Rectal smooth muscle tissue (tissue), 1 donor: ENCODE measurements at regions not wholly inside any gene's neighbourhood (a gene's known extent, or its start where the extent isn't known, plus 50 kb on each side); places are given as distances from the start of the nearest gene placed in this dataset.

Experiments used
- H3K27ac ChIP-seq: one replicate; pipeline ENCODE4 v1.7.0; 2013; ENCODE audit warnings: low read depth, low read length, inconsistent platforms
- H3K27me3 ChIP-seq: one replicate; pipeline ENCODE4 v1.7.0; 2013; ENCODE audit warnings: low read length; ENCODE audit not compliant: control insufficient read depth, insufficient read depth
- H3K36me3 ChIP-seq: one replicate; pipeline ENCODE4 v1.7.0; 2013; ENCODE audit warnings: low read length; ENCODE audit not compliant: control insufficient read depth, insufficient read depth
- H3K4me1 ChIP-seq: one replicate; pipeline ENCODE4 v1.7.0; 2013; ENCODE audit warnings: low read length; ENCODE audit not compliant: control insufficient read depth, insufficient read depth
- H3K4me3 ChIP-seq: one replicate; pipeline ENCODE4 v1.7.0; 2013; ENCODE audit warnings: low read length
- H3K9ac ChIP-seq: one replicate; pipeline ENCODE4 v1.7.0; 2013; ENCODE audit warnings: low read length

- no peaks in the 10 kb centered on the region for H3K4me1 ChIP-seq
- no peak overlapping the region for H3K9ac ChIP-seq
- H3K27me3 ChIP-seq: no peaks in the 10 kb centered on the region
- no peak overlapping the region for H3K4me3 ChIP-seq
- no peak overlapping the region for H3K27ac ChIP-seq
- no peaks in the 10 kb centered on the region for H3K36me3 ChIP-seq
These were observed 843.5 kb downstream of the BCL11B start for GRCh38 chr14:98428483-98428994.

DNA sequence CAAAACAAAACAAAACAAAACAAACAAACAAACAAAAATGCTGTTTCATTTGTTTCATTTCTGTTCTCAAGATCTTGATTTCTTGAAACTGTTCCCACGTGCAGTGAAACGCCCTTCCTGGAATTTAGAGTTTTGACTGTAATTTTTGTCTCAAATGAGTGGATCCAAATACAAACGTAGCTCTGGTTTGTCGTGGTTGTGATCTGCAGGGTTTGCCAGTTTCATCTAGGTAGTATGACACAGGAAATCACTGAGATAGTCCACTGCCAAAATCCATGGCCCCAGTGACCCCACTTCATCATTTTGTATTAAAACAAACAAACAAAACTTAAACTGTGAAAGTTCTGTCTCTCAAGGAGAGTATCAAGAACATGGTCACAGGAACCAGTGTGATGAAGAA is 838.6 kb downstream of the BCL11B start:
- Histone ChIP-seq H3K36me3 (no peaks in the 10 kb centered on the region), H3K27me3 (no peaks in the 10 kb centered on the region), H3K9ac (no peak overlapping the region), H3K4me3 (no peak overlapping the region), H3K27ac (no peak overlapping the region), H3K4me1 (no peaks in the 10 kb centered on the region)

- Histone ChIP-seq H3K27ac (no peak overlapping the region), H3K27me3 (no peaks in the 10 kb centered on the region), H3K36me3 (no peaks in the 10 kb centered on the region), H3K9ac (no peak overlapping the region), H3K4me1 (no peaks in the 10 kb centered on the region), H3K4me3 (no peak overlapping the region)
These were observed 834.9 kb downstream of the BCL11B start for GRCh38 chr14:98437113-98437512.

GRCh38 chr14:98444077-98444476 is 827.9 kb downstream of the BCL11B start:
- H3K36me3 ChIP-seq: no peaks in the 10 kb centered on the region
- H3K9ac ChIP-seq: no peak overlapping the region
- no peak overlapping the region for H3K4me3 ChIP-seq
- H3K27me3 ChIP-seq: no peaks in the 10 kb centered on the region
- no peak overlapping the region for H3K27ac ChIP-seq
- H3K4me1 ChIP-seq: no peaks in the 10 kb centered on the region

GRCh38 chr14:98445718-98446117 is 826.3 kb downstream of the BCL11B start:
- H3K4me1 ChIP-seq: no peaks in the 10 kb centered on the region
- H3K27me3 ChIP-seq: no peaks in the 10 kb centered on the region
- H3K36me3 ChIP-seq: no peaks in the 10 kb centered on the region
- H3K27ac ChIP-seq: no peak overlapping the region
- no peak overlapping the region for H3K9ac ChIP-seq
- no peak overlapping the region for H3K4me3 ChIP-seq

DNA sequence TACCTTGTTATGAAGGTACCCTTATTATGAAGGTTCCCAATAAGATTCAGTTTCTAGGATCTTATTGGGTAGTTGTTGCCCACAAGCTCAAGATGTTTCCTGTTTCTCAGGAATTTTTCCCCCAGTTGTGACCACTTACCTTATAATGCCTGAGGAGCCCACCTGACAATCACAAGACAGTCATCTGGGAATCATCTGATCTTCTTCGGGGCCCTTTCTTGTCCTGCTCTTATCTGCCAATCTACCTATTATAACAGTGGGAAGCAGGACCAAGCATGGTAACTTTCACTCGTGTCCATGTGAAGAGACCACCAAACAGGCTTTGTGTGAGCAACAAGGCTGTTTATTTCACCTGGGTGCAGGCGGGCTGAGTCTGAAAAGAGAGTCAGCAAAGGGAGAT is 825.5 kb downstream of the BCL11B start:
- Histone ChIP-seq H3K4me1 (no peaks in the 10 kb centered on the region), H3K27ac (no peak overlapping the region)

GRCh38 chr14:98456231-98456630 is 815.8 kb downstream of the BCL11B start:
- H3K9ac ChIP-seq: no peak overlapping the region
- H3K27ac ChIP-seq: no peak overlapping the region
- no peak overlapping the region for H3K4me3 ChIP-seq
- no peaks in the 10 kb centered on the region for H3K36me3 ChIP-seq
- no peaks in the 10 kb centered on the region for H3K27me3 ChIP-seq
- no peaks in the 10 kb centered on the region for H3K4me1 ChIP-seq

More for the DNA sequence above, 825.5 kb downstream of the BCL11B start:
- Histone ChIP-seq H3K27me3 (no peaks in the 10 kb centered on the region), H3K36me3 (no peaks in the 10 kb centered on the region), H3K4me3 (no peak overlapping the region), H3K9ac (no peak overlapping the region)

DNA sequence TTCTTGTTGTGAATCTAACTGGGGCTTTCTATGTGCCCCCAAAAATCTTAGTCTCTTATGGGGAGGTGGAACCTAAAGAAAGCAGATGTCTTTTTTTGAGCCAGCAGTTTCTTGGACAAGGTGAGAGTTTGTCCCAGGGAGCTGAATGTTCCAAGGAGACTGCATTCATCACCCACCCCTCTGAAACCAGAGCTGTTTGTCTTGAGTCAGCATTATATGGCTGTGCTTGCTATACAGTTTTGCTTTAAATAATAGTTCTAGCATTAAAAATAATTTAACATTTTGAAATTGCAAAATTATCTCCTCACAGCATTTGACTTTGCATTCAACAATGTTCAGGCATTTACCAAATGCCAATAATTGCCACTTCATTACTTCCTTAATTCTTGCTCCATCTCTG is 813.3 kb downstream of the BCL11B start:
- Histone ChIP-seq H3K27ac (no peak overlapping the region), H3K27me3 (no peaks in the 10 kb centered on the region), H3K4me1 (no peaks in the 10 kb centered on the region), H3K36me3 (no peaks in the 10 kb centered on the region), H3K9ac (no peak overlapping the region), H3K4me3 (no peak overlapping the region)

- H3K4me3 ChIP-seq: no peak overlapping the region
- H3K36me3 ChIP-seq: no peaks in the 10 kb centered on the region
- H3K9ac ChIP-seq: no peak overlapping the region
- H3K27ac ChIP-seq: no peak overlapping the region
- no peaks in the 10 kb centered on the region for H3K4me1 ChIP-seq
- no peaks in the 10 kb centered on the region for H3K27me3 ChIP-seq
These were observed 809.1 kb downstream of the BCL11B start for GRCh38 chr14:98462908-98463307.

- no peak overlapping the region for H3K27ac ChIP-seq
These were observed 805.2 kb downstream of the BCL11B start for GRCh38 chr14:98466807-98467206.

DNA sequence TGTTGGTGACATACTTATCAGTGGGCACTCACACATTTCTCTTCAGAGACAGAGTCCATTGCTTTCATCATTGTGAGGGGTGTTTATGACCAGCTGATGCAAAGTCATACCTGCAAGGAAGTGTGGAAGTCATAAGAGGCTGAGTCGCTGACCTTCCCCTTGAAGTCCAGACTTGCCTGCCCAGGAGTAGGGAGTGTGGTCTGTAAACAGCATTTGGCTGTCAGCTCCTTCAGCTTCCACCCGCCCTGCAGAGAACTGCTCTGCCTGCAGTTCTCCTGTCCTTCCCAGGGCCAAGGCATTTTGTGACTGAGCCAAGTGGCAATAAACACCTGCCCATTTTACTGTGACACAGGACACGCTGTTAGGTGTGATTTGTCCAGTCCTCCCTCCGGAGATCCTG is 801.3 kb downstream of the BCL11B start:
- Histone ChIP-seq H3K4me1 (no peaks in the 10 kb centered on the region), H3K36me3 (no peaks in the 10 kb centered on the region), H3K9ac (no peak overlapping the region), H3K27ac (no peak overlapping the region), H3K4me3 (no peak overlapping the region), H3K27me3 (no peaks in the 10 kb centered on the region)

More at GRCh38 chr14:98466807-98467206, 805.2 kb downstream of the BCL11B start:
- no peaks in the 10 kb centered on the region for H3K36me3 ChIP-seq
- no peaks in the 10 kb centered on the region for H3K4me1 ChIP-seq
- no peak overlapping the region for H3K4me3 ChIP-seq
- H3K9ac ChIP-seq: no peak overlapping the region
- H3K27me3 ChIP-seq: no peaks in the 10 kb centered on the region

DNA sequence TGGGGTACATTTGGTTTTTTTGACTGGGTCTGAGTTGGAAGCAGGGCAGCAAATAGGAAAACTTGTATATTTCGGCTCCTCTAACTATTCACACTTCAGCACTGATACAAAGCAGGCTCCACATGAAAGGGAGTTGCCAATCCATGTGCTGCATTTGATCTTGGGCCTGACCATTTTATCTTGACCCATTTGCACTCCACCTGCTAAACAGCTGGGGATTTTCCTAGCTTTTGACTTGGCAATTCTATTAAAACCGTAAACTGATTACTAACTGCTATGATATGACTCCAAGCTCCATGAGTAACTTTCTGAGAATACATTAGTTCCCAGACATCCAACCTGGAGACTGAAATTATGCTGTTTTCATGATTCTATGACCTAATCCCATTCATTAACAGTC is 797.1 kb downstream of the BCL11B start:
- H3K27me3 ChIP-seq: no peaks in the 10 kb centered on the region
- H3K9ac ChIP-seq: no peak overlapping the region

GRCh38 chr14:98477935-98478334 is 794.1 kb downstream of the BCL11B start:
- Histone ChIP-seq H3K36me3 (no peaks in the 10 kb centered on the region), H3K9ac (no peak overlapping the region), H3K4me1 (no peaks in the 10 kb centered on the region), H3K27me3 (no peaks in the 10 kb centered on the region), H3K27ac (no peak overlapping the region), H3K4me3 (no peak overlapping the region)

More for the DNA sequence above, 797.1 kb downstream of the BCL11B start:
- Histone ChIP-seq H3K36me3 (no peaks in the 10 kb centered on the region), H3K4me1 (no peaks in the 10 kb centered on the region), H3K4me3 (no peak overlapping the region), H3K27ac (no peak overlapping the region)
